Nephron (organoid): ENCODE measurements at regions not wholly inside any gene's neighbourhood (a gene's known extent, or its start where the extent isn't known, plus 50 kb on each side); places are given as distances from the start of the nearest gene placed in this dataset.
A peak's percentile ranks its signal among the peaks of the same experiment; 100 is the strongest.

Experiments
- H3K27ac Mint-ChIP-seq, 3 experiments: 2 replicates each; pipeline ENCODE4 v1.8.0; 2020; ENCODE audit warnings: mixed read lengths in 3 of 3, mild to moderate bottlenecking in 2 of 3, moderate library complexity in 1 of 3
- H3K27me3 Mint-ChIP-seq: 2 replicates; pipeline ENCODE4 v1.8.0; 2021; ENCODE audit warnings: low read depth, mild to moderate bottlenecking, moderate library complexity, mixed read lengths
- H3K36me3 Mint-ChIP-seq: 2 replicates; pipeline ENCODE4 v1.8.0; 2020; ENCODE audit warnings: low read depth, mixed read lengths
- H3K4me1 Mint-ChIP-seq: 2 replicates; pipeline ENCODE4 v1.8.0; 2020; ENCODE audit warnings: mixed read lengths
- H3K4me3 Mint-ChIP-seq, 3 experiments: 2 replicates each; pipeline ENCODE4 v1.8.0; 2020; ENCODE audit warnings: mild to moderate bottlenecking in 3 of 3, mixed read lengths in 3 of 3, moderate library complexity in 2 of 3
- H3K9me3 Mint-ChIP-seq: 2 replicates; pipeline ENCODE4 v1.8.0; 2020; ENCODE audit warnings: mixed read lengths
- CTCF ChIP-seq, 3 experiments: fragments of 200-600 bp; sonication (generic); IDR thresholded peaks; one replicate each; pipeline ENCODE4 v1.5.0; 2021; ENCODE audit warnings: antibody characterized with exemption in 3 of 3; ENCODE audit not compliant: unreplicated experiment in 3 of 3

- Mint-ChIP-seq H3K4me1 (peaks cover 18% of the 10 kb centered on the region), H3K4me3 (no peak overlapping the region), H3K27ac (peak overlapping the region in 1 of 3 experiments; percentile 30), H3K27me3 (peaks cover 4% of the 10 kb centered on the region), H3K36me3 (no peaks in the 10 kb centered on the region), H3K9me3 (peaks cover 4% of the 10 kb centered on the region)
- TF ChIP-seq CTCF (IDR thresholded peaks at IDR 0.05; ENCODE audit: unreplicated experiment in 3 of 3): no peak
Observed at GRCh38 chr17:13230350-13231264, 212.8 kb upstream of the ELAC2 start.

- peaks cover 27% of the 10 kb centered on the region for H3K4me1 Mint-ChIP-seq
- H3K9me3 Mint-ChIP-seq: peaks cover 4% of the 10 kb centered on the region
- peaks cover 4% of the 10 kb centered on the region for H3K27me3 Mint-ChIP-seq
- TF ChIP-seq CTCF (IDR thresholded peaks at IDR 0.05; ENCODE audit: unreplicated experiment in 3 of 3): no peak
- H3K36me3 Mint-ChIP-seq: no peaks in the 10 kb centered on the region
- H3K27ac Mint-ChIP-seq: peak overlapping the region in 1 of 3 experiments; percentile 61
- H3K4me3 Mint-ChIP-seq: no peak overlapping the region
Observed at GRCh38 chr17:13228225-13228624, 210.4 kb upstream of the ELAC2 start.

- peaks cover 15% of the 10 kb centered on the region for H3K4me1 Mint-ChIP-seq
- no peak overlapping the region for H3K4me3 Mint-ChIP-seq
- TF ChIP-seq CTCF (IDR thresholded peaks at IDR 0.05; ENCODE audit: unreplicated experiment in 3 of 3): no peak
- H3K27me3 Mint-ChIP-seq: peaks cover 4% of the 10 kb centered on the region
- H3K36me3 Mint-ChIP-seq: no peaks in the 10 kb centered on the region
- H3K27ac Mint-ChIP-seq: peak overlapping the region in 1 of 3 experiments; percentile 41
- H3K9me3 Mint-ChIP-seq: no peaks in the 10 kb centered on the region
Observed at GRCh38 chr17:13222975-13223374, 205.1 kb upstream of the ELAC2 start.

- peaks cover 21% of the 10 kb centered on the region for H3K9me3 Mint-ChIP-seq
- no peak for TF ChIP-seq CTCF (IDR thresholded peaks at IDR 0.05; ENCODE audit: unreplicated experiment in 3 of 3)
- H3K4me3 Mint-ChIP-seq: no peak overlapping the region
- no peak overlapping the region for H3K27ac Mint-ChIP-seq
- no peaks in the 10 kb centered on the region for H3K4me1 Mint-ChIP-seq
- H3K27me3 Mint-ChIP-seq: no peaks in the 10 kb centered on the region
- peaks cover 3% of the 10 kb centered on the region for H3K36me3 Mint-ChIP-seq
Observed at GRCh38 chr17:13212860-13213259, 195.0 kb upstream of the ELAC2 start.

- no peak for TF ChIP-seq CTCF (IDR thresholded peaks at IDR 0.05; ENCODE audit: unreplicated experiment in 3 of 3)
- H3K4me3 Mint-ChIP-seq: no peak overlapping the region
- H3K4me1 Mint-ChIP-seq: no peaks in the 10 kb centered on the region
- peaks cover 28% of the 10 kb centered on the region for H3K9me3 Mint-ChIP-seq
- no peak overlapping the region for H3K27ac Mint-ChIP-seq
- H3K27me3 Mint-ChIP-seq: peaks cover 3% of the 10 kb centered on the region
- H3K36me3 Mint-ChIP-seq: peaks cover 3% of the 10 kb centered on the region
Observed at GRCh38 chr17:13209081-13209480, 191.3 kb upstream of the ELAC2 start.
